ENCODE measurements at regions not wholly inside any gene's neighbourhood (a gene's known extent, or its start where the extent isn't known, plus 50 kb on each side); places are given as distances from the start of the nearest gene placed in this dataset.

GRCh38 chr2:80858965-80859364 is 554.4 kb upstream of the LRRTM1 start:
- ATAC-seq (no peak), DNase-seq (ENCODE audit: low read depth, low spot score) (no peak)
- H3K4me3 ChIP-seq (ENCODE audit: low read depth in 2 of 2, low read length in 2 of 2): no peak overlapping the region
- intact Hi-C loops (cut with micrococcal nuclease; ENCODE audit: unreplicated experiment) (no loop called here), in situ Hi-C loops (cut with HindIII; ENCODE audit: low pct_unique_long_range_greater_than_20kb, low sequenced_read_pairs) (no loop called here)
- H3K36me3 ChIP-seq (ENCODE audit: control insufficient read depth, insufficient read depth, low read length): no peaks in the 10 kb centered on the region
- H3K9me3 ChIP-seq (ENCODE audit: control insufficient read depth, insufficient read depth, low read depth, low read length): no peaks in the 10 kb centered on the region
- H3K4me1 ChIP-seq (ENCODE audit: control insufficient read depth, insufficient read depth, low read length): no peaks in the 10 kb centered on the region
- no peaks in the 10 kb centered on the region for H3K27me3 ChIP-seq (ENCODE audit: control insufficient read depth, insufficient read depth, low read length)
- ChIA-PET CTCF (no interaction called here), POLR2A (no interaction called here)
- no peak overlapping the region for H3K27ac ChIP-seq (ENCODE audit: low read length)
- TF ChIP-seq SIN3A (IDR thresholded peaks at IDR 0.05; ENCODE audit: borderline replicate concordance, insufficient read depth, low read depth, low read length) (no peak), POLR2AphosphoS5 (IDR thresholded peaks at IDR 0.05; ENCODE audit: low read depth, low read length) (no peak), TCF7L2 (IDR thresholded peaks at IDR 0.05; ENCODE audit: low read depth, low read length) (no peak), CTCF (IDR thresholded peaks at IDR 0.05) (no peak)
- TF ChIP-seq, protein P1, sequence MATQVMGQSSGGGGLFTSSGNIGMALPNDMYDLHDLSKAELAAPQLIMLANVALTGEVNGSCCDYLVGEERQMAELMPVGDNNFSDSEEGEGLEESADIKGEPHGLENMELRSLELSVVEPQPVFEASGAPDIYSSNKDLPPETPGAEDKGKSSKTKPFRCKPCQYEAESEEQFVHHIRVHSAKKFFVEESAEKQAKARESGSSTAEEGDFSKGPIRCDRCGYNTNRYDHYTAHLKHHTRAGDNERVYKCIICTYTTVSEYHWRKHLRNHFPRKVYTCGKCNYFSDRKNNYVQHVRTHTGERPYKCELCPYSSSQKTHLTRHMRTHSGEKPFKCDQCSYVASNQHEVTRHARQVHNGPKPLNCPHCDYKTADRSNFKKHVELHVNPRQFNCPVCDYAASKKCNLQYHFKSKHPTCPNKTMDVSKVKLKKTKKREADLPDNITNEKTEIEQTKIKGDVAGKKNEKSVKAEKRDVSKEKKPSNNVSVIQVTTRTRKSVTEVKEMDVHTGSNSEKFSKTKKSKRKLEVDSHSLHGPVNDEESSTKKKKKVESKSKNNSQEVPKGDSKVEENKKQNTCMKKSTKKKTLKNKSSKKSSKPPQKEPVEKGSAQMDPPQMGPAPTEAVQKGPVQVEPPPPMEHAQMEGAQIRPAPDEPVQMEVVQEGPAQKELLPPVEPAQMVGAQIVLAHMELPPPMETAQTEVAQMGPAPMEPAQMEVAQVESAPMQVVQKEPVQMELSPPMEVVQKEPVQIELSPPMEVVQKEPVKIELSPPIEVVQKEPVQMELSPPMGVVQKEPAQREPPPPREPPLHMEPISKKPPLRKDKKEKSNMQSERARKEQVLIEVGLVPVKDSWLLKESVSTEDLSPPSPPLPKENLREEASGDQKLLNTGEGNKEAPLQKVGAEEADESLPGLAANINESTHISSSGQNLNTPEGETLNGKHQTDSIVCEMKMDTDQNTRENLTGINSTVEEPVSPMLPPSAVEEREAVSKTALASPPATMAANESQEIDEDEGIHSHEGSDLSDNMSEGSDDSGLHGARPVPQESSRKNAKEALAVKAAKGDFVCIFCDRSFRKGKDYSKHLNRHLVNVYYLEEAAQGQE (IDR thresholded peaks at IDR 0.05; ENCODE audit: insufficient read depth in 1 of 2, low read depth in 2 of 2, low read length in 1 of 2): no peak
- BruUV-seq (replicated peaks): no TSS peak

DNA sequence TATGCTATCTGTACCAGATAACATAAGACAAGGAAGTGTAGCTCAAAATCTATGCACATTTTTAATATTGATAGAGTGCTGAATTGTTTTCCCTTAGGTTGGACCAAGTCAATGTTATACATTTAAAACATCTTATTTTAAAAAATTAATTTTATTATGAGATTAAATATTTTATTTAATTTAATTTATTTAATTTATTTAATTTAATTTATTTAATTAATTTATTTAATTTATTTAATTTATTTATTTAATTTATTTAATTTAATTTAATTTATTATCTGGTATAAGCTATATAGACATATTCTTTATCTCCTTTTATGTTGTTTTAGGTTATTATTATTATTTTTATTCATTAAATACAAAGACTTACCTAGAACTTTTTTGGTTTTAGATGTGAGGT is 551.7 kb upstream of the LRRTM1 start:
- Histone ChIP-seq H3K27ac (ENCODE audit: low read length) (no peak overlapping the region), H3K36me3 (ENCODE audit: control insufficient read depth, insufficient read depth, low read length) (no peaks in the 10 kb centered on the region), H3K27me3 (ENCODE audit: control insufficient read depth, insufficient read depth, low read length) (no peaks in the 10 kb centered on the region), H3K9me3 (ENCODE audit: control insufficient read depth, insufficient read depth, low read depth, low read length) (no peaks in the 10 kb centered on the region), H3K4me1 (ENCODE audit: control insufficient read depth, insufficient read depth, low read length) (no peaks in the 10 kb centered on the region), H3K4me3 (ENCODE audit: low read depth in 2 of 2, low read length in 2 of 2) (no peak overlapping the region)
- POLR2A ChIA-PET: no interaction called here
- in situ Hi-C loops (cut with HindIII; ENCODE audit: low pct_unique_long_range_greater_than_20kb, low sequenced_read_pairs): no loop called here
- ATAC-seq (no peak), DNase-seq (ENCODE audit: low read depth, low spot score) (no peak)
- TF ChIP-seq POLR2AphosphoS5 (IDR thresholded peaks at IDR 0.05; ENCODE audit: low read depth, low read length) (no peak), TCF7L2 (IDR thresholded peaks at IDR 0.05; ENCODE audit: low read depth, low read length) (no peak), SIN3A (IDR thresholded peaks at IDR 0.05; ENCODE audit: borderline replicate concordance, insufficient read depth, low read depth, low read length) (no peak), CTCF (IDR thresholded peaks at IDR 0.05) (no peak)
- TF ChIP-seq, protein P1 (IDR thresholded peaks at IDR 0.05; ENCODE audit: insufficient read depth in 1 of 2, low read depth in 2 of 2, low read length in 1 of 2): no peak
- no TSS peak for BruUV-seq (replicated peaks)
- CTCF ChIA-PET: no interaction called here
- intact Hi-C loops (cut with micrococcal nuclease; ENCODE audit: unreplicated experiment): no loop called here

All from Panc1 (cell line).